ENCODE measurements at regions not wholly inside any gene's neighbourhood (a gene's known extent, or its start where the extent isn't known, plus 50 kb on each side); places are given as distances from the start of the nearest gene placed in this dataset.
"Not testable (repeated sequence)": the region's sequence is repeated elsewhere in the genome, so short reads cannot be mapped to it uniquely, and the experiment has no call there.

DNA sequence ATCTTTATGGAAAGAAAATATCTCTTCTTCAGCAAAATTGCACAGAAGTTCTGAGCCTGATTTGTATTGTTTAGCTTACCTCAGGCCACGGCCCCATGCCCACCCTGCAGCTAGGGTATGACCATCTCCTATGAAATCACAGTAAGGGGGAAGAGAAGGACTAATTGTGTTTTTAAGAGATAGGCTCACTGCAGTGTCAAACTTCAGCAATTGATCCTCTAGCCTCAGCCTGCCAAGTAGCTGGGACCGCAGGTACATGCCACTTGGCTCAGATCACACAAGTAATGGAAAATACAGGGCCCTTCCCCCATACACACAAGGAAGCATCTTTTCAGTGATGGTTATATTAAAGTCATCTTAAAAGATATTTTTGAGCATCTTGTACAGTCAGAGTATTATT is 60.0 kb downstream of the DMAC1 start:
- TF ChIP-seq POLR2A (IDR thresholded peaks at IDR 0.05; ENCODE audit: low read depth, low read length) (no peak), TAF1 (IDR thresholded peaks at IDR 0.05; ENCODE audit: borderline replicate concordance, low read depth, low read length) (no peak), POLR2AphosphoS5 (IDR thresholded peaks at IDR 0.05; ENCODE audit: low read depth, low read length) (no peak)
- no peak for DNase-seq (ENCODE audit: insufficient read length)
- no peak for FAIRE-seq

DNA sequence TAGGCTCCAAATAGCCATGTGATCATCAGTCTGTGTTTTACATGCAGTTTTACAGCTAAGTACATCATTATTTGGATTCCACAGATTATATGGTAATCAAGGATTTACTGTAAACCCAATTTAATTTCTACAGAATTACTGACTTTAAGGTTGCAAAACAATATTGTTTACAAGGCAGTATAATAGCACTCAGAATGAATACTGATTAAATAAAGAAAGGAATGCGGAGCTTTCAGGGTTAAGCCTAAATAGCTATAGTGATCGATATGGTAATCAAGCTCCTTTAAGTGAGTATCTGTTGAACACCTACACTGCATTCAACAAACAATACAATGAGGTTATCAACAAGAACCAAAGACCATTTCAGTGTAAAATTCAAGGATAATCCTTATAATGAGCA is 64.3 kb downstream of the DMAC1 start:
- DNase-seq (ENCODE audit: insufficient read length) (no peak), FAIRE-seq (no peak)
- TF ChIP-seq POLR2A (IDR thresholded peaks at IDR 0.05; ENCODE audit: low read depth, low read length) (no peak), POLR2AphosphoS5 (IDR thresholded peaks at IDR 0.05; ENCODE audit: low read depth, low read length) (no peak), TAF1 (IDR thresholded peaks at IDR 0.05; ENCODE audit: borderline replicate concordance, low read depth, low read length) (no peak)

DNA sequence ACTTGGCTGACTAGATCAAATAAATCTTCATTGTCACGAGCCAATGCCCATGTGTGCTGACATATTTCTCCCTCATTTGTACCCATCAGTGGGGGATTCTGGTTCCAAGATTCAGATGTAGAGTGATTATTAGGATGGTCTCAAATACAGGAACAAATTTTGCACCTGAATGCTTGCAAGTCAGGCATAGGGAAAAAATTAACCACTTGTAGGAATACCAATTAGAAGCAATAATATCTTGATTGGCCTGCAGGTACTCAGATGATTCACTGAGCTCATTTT is 69.5 kb downstream of the DMAC1 start:
- DNase-seq (ENCODE audit: insufficient read length) (no peak), FAIRE-seq (no peak)
- TF ChIP-seq POLR2AphosphoS5 (IDR thresholded peaks at IDR 0.05; ENCODE audit: low read depth, low read length) (no peak), POLR2A (IDR thresholded peaks at IDR 0.05; ENCODE audit: low read depth, low read length) (no peak), TAF1 (IDR thresholded peaks at IDR 0.05; ENCODE audit: borderline replicate concordance, low read depth, low read length) (no peak)

- DNase-seq (ENCODE audit: insufficient read length) (no peak), FAIRE-seq (no peak)
- no peak for TF ChIP-seq POLR2A (IDR thresholded peaks at IDR 0.05; ENCODE audit: low read depth, low read length)
- no peak for TF ChIP-seq TAF1 (IDR thresholded peaks at IDR 0.05; ENCODE audit: borderline replicate concordance, low read depth, low read length)
- no peak for TF ChIP-seq POLR2AphosphoS5 (IDR thresholded peaks at IDR 0.05; ENCODE audit: low read depth, low read length)
These were observed 70.0 kb downstream of the DMAC1 start for GRCh38 chr9:7729371-7730163.

DNA sequence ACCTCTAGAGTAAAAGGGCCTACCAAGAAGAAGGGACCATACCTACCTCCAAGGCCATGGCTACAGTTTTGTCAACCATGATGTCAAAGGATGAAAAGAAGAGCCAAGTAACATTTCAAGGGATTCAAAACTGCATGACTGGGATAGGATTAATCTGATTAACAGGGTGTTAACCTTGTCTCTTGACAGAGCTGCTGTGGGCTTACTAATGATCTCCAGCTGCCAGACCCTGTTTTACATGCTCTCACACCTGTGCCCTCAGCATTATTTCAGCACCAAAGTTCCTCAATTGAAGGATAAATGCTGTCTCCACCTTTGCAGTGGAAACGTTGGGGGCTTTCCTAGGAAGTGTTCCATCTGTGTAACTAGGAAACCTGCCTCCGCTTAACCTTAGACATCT is 78.3 kb downstream of the DMAC1 start:
- DNase-seq (ENCODE audit: insufficient read length) (no peak), FAIRE-seq (no peak)
- no peak for TF ChIP-seq POLR2A (IDR thresholded peaks at IDR 0.05; ENCODE audit: low read depth, low read length)
- TF ChIP-seq TAF1 (IDR thresholded peaks at IDR 0.05; ENCODE audit: borderline replicate concordance, low read depth, low read length), result no peak
- no peak for TF ChIP-seq POLR2AphosphoS5 (IDR thresholded peaks at IDR 0.05; ENCODE audit: low read depth, low read length)

- DNase-seq (ENCODE audit: insufficient read length); FAIRE-seq: not testable (repeated sequence)
These were observed 86.5 kb downstream of the DMAC1 start for GRCh38 chr9:7713088-7713487.

DNA sequence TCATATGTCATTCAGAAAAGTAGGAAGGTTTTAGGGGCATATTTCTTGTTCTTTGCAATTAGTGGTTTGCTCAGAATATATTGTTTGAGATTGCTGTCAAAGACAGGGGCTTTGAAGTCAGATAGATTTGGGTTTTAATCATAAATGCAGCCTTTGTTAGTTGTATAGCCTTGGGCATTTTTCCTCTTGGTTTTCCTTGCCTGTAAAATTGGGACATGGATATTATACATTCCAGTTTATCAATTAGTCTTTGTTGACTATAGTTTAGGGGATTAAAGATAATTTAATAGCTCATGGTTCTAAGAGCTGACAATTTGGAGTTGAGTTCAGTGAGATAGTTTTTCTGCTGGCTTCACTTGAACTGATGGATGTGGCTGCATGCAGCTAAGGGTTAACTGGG is 88.9 kb downstream of the DMAC1 start:
- no peak for FAIRE-seq
- TF ChIP-seq TAF1 (IDR thresholded peaks at IDR 0.05; ENCODE audit: borderline replicate concordance, low read depth, low read length) (no peak), POLR2A (IDR thresholded peaks at IDR 0.05; ENCODE audit: low read depth, low read length) (no peak), POLR2AphosphoS5 (IDR thresholded peaks at IDR 0.05; ENCODE audit: low read depth, low read length) (no peak)

GRCh38 chr9:7707934-7708333 is 91.6 kb downstream of the DMAC1 start:
- FAIRE-seq (no peak), DNase-seq (ENCODE audit: insufficient read length) (no peak)
- TF ChIP-seq POLR2A (IDR thresholded peaks at IDR 0.05; ENCODE audit: low read depth, low read length), result no peak
- TF ChIP-seq TAF1 (IDR thresholded peaks at IDR 0.05; ENCODE audit: borderline replicate concordance, low read depth, low read length), result no peak
- no peak for TF ChIP-seq POLR2AphosphoS5 (IDR thresholded peaks at IDR 0.05; ENCODE audit: low read depth, low read length)

More for the DNA sequence above, 88.9 kb downstream of the DMAC1 start:
- no peak for DNase-seq (ENCODE audit: insufficient read length)

GRCh38 chr9:7704543-7704942 is 95.0 kb downstream of the DMAC1 start:
- FAIRE-seq (no peak), DNase-seq (ENCODE audit: insufficient read length) (no peak)
- TF ChIP-seq POLR2A (IDR thresholded peaks at IDR 0.05; ENCODE audit: low read depth, low read length) (no peak), TAF1 (IDR thresholded peaks at IDR 0.05; ENCODE audit: borderline replicate concordance, low read depth, low read length) (no peak), POLR2AphosphoS5 (IDR thresholded peaks at IDR 0.05; ENCODE audit: low read depth, low read length) (no peak)

DNA sequence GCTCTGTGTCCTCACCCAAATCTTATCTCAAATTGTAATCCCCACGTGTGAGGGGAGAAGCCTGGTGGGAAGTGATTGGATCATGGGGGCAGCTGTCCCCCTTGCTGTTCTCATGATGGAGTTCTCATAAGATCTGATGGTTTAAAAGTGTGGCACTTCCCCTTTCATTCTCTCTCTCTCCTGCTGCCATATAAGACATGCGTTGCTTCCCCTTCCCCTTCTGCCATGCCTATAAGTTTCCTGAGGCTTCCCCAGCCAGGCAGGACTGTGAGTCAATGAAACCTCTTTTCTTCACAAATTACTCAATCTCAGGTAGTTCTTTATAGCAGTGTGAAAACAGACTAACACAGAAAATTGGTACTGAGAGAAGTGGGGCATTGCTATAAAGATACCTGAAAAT is 107.7 kb downstream of the DMAC1 start:
- TF ChIP-seq POLR2A (IDR thresholded peaks at IDR 0.05; ENCODE audit: low read depth, low read length) (no peak), POLR2AphosphoS5 (IDR thresholded peaks at IDR 0.05; ENCODE audit: low read depth, low read length) (no peak), TAF1 (IDR thresholded peaks at IDR 0.05; ENCODE audit: borderline replicate concordance, low read depth, low read length) (no peak)
- FAIRE-seq, result no peak
- DNase-seq (ENCODE audit: insufficient read length), result no peak

DNA sequence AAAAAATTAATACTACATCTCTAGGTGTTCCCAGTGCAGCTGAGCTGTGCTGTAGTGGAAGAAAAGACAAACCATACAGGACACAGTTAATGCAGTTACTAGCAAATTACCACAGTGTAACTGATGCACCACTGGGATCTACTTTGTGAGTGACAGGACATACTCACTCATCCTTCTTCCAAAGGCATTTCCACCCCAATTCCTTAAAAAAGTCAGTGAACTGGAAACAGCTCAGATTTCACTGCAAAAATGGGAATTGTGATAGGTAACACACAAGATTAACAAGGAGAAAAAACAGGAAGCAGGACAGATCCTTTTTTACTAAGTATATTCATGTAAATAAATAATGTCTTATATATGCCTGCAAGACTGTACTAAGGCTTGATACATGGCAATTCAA is 109.6 kb downstream of the DMAC1 start:
- DNase-seq (ENCODE audit: insufficient read length) (no peak), FAIRE-seq (no peak)
- TF ChIP-seq POLR2A (IDR thresholded peaks at IDR 0.05; ENCODE audit: low read depth, low read length), result no peak
- no peak for TF ChIP-seq TAF1 (IDR thresholded peaks at IDR 0.05; ENCODE audit: borderline replicate concordance, low read depth, low read length)
- TF ChIP-seq POLR2AphosphoS5 (IDR thresholded peaks at IDR 0.05; ENCODE audit: low read depth, low read length), result no peak

DNA sequence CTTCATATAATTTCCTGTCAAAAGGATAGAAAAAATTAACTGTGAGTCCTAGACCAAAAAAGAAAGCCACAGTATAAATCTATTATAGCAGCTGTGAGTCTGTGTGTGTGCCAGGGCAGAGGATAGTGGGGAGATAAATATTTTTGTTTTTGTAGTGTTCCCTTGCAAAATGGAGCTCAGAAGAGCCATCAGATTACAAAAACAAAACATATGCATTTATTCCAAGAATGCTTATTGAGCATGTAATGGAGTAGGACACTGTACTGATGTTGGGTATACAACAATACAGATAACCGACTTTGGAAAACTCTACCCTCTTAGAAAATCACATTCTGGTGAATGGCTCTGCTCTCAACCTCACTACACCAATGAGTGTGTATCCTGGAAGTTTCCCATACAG is 111.0 kb downstream of the DMAC1 start:
- no peak for TF ChIP-seq TAF1 (IDR thresholded peaks at IDR 0.05; ENCODE audit: borderline replicate concordance, low read depth, low read length)
- TF ChIP-seq POLR2AphosphoS5 (IDR thresholded peaks at IDR 0.05; ENCODE audit: low read depth, low read length), result no peak
- no peak for TF ChIP-seq POLR2A (IDR thresholded peaks at IDR 0.05; ENCODE audit: low read depth, low read length)
- DNase-seq (ENCODE audit: insufficient read length) (no peak), FAIRE-seq (no peak)
